SK-N-MC (cell line): ENCODE measurements at regions not wholly inside any gene's neighbourhood (a gene's known extent, or its start where the extent isn't known, plus 50 kb on each side); places are given as distances from the start of the nearest gene placed in this dataset.

Source experiments
- EZH2 ChIP-seq: fragments of 200-600 bp; sonication (generic); IDR thresholded peaks from one replicate; pipeline ENCODE4 v1.6.1; 2017; ENCODE audit warnings: antibody characterized with exemption
- FOXP2 ChIP-seq: optimal IDR thresholded peaks from 2 replicates; pipeline ENCODE3; 2011; ENCODE audit warnings: mild to moderate bottlenecking, moderate library complexity; ENCODE audit not compliant: insufficient read depth; ENCODE audit errors: extremely low read length, control extremely low read depth
- POLR2AphosphoS5 ChIP-seq: IDR thresholded peaks from 2 replicates; pipeline ENCODE4 v1.6.1; 2012; ENCODE audit warnings: mild to moderate bottlenecking, low read depth, low read length, borderline replicate concordance

DNA sequence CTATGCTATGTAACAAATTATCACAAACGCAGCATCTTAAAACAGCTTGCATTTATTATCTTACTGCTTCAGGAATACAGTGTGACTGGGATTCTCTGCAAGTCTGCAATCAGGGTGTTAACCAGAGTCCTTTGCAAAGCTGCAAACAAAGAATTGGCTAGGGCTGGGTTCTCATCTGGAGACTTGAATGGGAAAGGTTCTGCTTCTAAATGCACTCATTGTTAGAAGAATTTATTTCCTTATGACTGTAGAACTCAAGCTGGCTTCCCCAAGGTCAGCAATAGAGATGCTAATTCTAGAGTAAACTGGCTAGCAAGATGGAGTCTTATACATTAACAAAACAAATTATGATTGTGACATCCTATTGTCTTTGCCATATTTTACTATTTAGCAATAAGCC, 673.7 kb downstream of the DIPK2A start:
- TF ChIP-seq EZH2, result no peak
- no peak for TF ChIP-seq POLR2AphosphoS5
- no peak for TF ChIP-seq FOXP2
